K562 (cell line): ENCODE measurements at regions not wholly inside any gene's neighbourhood (a gene's known extent, or its start where the extent isn't known, plus 50 kb on each side); places are given as distances from the start of the nearest gene placed in this dataset.

Experiments used
- ATAC-seq: fragments of 200-7000 bp; cut with Tn5 transposase; 3 replicates; pipeline ENCODE4 v1.9.1; 2020; ENCODE audit warnings: moderate library complexity
- BruUV-seq: library from RNA; stranded (reverse); fragments of 400-500 nt; replicated peaks from 2 replicates; lab custom pipeline; 2021; lab: Mats Ljungman, UMichigan
- CTCF ChIA-PET: fragments of 300-600 bp; formaldehyde crosslinking; extraction: SDS; loops from one replicate; lab custom pipeline; 2021; ENCODE audit warnings: low intra/inter-chr PET ratio; lab: Yijun Ruan, JAX
- POLR2A ChIA-PET: fragments of 300-600, 350-650 bp; sonication (Branson Sonifier 250); formaldehyde crosslinking; extraction: SDS; loops from one replicate; lab custom pipeline; 2021; ENCODE audit warnings: antibody characterized with exemption, inconsistent platforms; lab: Yijun Ruan, JAX
- DNase-seq, 4 experiments: peaks; one replicate each; pipeline versions ENCODE4 v3.0.0 to v3.0.0-alpha.2; 2011 to 2018; ENCODE audit warnings: low spot score in 3 of 4, mixed read lengths in 3 of 4; ENCODE audit errors: extremely low read depth in 1 of 4
- FAIRE-seq: peaks from 2 replicates; lab custom pipeline; 2011; peaks lifted over from hg19 to GRCh38; lab: Jason Lieb, UNC
- H2AFZ ChIP-seq: 2 replicates; pipeline ENCODE4 v1.6.0; 2011; ENCODE audit warnings: low read depth, low read length, control low read depth, inconsistent platforms
- H3K27ac ChIP-seq: fragments of 200-600 bp; 3 replicates; pipeline ENCODE4 v1.8.0; 2011; ENCODE audit warnings: low read depth, mild to moderate bottlenecking, control low read depth, inconsistent platforms, low read length, moderate library complexity, mixed read lengths; ENCODE audit errors: extremely low read depth
- H3K27me3 ChIP-seq, 2 experiments: fragments of 300-600 bp in 1 of 2; 2 replicates in 1 of 2; 3 replicates in 1 of 2; pipeline versions ENCODE4 v1.6.0 to v1.8.0; 2011; ENCODE audit warnings: inconsistent platforms in 2 of 2, low read length in 2 of 2, mild to moderate bottlenecking in 1 of 2, mixed read lengths in 1 of 2, moderate library complexity in 1 of 2; ENCODE audit not compliant: control insufficient read depth in 2 of 2, insufficient read depth in 2 of 2
- H3K36me3 ChIP-seq: fragments of 300-600 bp; 3 replicates; pipeline ENCODE4 v1.8.0; 2011; ENCODE audit warnings: mild to moderate bottlenecking, low read length, inconsistent platforms; ENCODE audit not compliant: control insufficient read depth, insufficient read depth
- H3K4me1 ChIP-seq, 2 experiments: fragments of 200-600 bp in 1 of 2; replicated peaks in 1 of 2; 2 replicates in 1 of 2; 3 replicates in 1 of 2; pipeline versions ENCODE4 v1.5.1 to v1.8.0; 2011; ENCODE audit warnings: inconsistent platforms in 2 of 2, low read length in 2 of 2, mild to moderate bottlenecking in 1 of 2, mixed read lengths in 1 of 2, moderate library complexity in 1 of 2; ENCODE audit not compliant: control insufficient read depth in 2 of 2, insufficient read depth in 2 of 2
- H3K4me2 ChIP-seq: 2 replicates; pipeline ENCODE4 v1.6.1; 2011; ENCODE audit warnings: low read length, control low read depth, inconsistent platforms, mixed read lengths; ENCODE audit not compliant: insufficient read depth
- H3K4me3 ChIP-seq: fragments of 200-600 bp; sonication (generic), shearing (Covaris generic); 2 replicates; pipeline ENCODE4 v1.5.1; 2016; ENCODE audit warnings: control low read depth, inconsistent platforms
- H3K79me2 ChIP-seq: fragments of 200-600 bp; 3 replicates; pipeline ENCODE4 v1.8.0; 2011; ENCODE audit warnings: low read length, inconsistent platforms; ENCODE audit not compliant: control insufficient read depth, insufficient read depth
- H3K9ac ChIP-seq, 2 experiments: 2 replicates each; pipeline versions ENCODE4 v1.6.0 to v1.6.1; 2011; ENCODE audit warnings: low read depth in 2 of 2, low read length in 2 of 2, control low read depth in 1 of 2, inconsistent platforms in 1 of 2, mild to moderate bottlenecking in 1 of 2, mixed read lengths in 1 of 2; ENCODE audit not compliant: insufficient read depth in 1 of 2
- H3K9me1 ChIP-seq: one replicate; pipeline ENCODE4 v1.6.0; 2011; ENCODE audit warnings: inconsistent platforms, mild to moderate bottlenecking, low read length, moderate library complexity; ENCODE audit not compliant: control insufficient read depth, insufficient read depth
- H3K9me3 ChIP-seq: replicated peaks from 2 replicates; pipeline ENCODE4 v1.5.1; 2011; ENCODE audit warnings: low read depth, low read length, inconsistent platforms; ENCODE audit not compliant: control insufficient read depth, insufficient read depth
- H4K20me1 ChIP-seq: replicated peaks from 2 replicates; pipeline ENCODE4 v1.6.1; 2011; ENCODE audit warnings: low read length, inconsistent platforms, mixed read lengths; ENCODE audit not compliant: control insufficient read depth, insufficient read depth
- ILK ChIP-seq: fragments of 450-650 bp; IDR thresholded peaks from 2 replicates; pipeline ENCODE4 v1.6.1; 2016; ENCODE audit warnings: missing genetic modification characterization, low read depth, mild to moderate bottlenecking, missing compliant biosample characterization, moderate library complexity, borderline replicate concordance
- KDM5B ChIP-seq: fragments of 200-600 bp; sonication (generic); IDR thresholded peaks from 2 replicates; pipeline ENCODE4 v1.6.1; 2012; ENCODE audit warnings: low read depth, mild to moderate bottlenecking, moderate library complexity, low read length, control low read depth, inconsistent platforms; ENCODE audit not compliant: insufficient replicate concordance
- PRMT5 ChIP-seq: sonication (generic); formaldehyde crosslinking; IDR thresholded peaks from 2 replicates; pipeline ENCODE4 v1.5.0; 2020; ENCODE audit warnings: missing genetic modification reagents
- PYGO2 ChIP-seq: fragments of 450-650 bp; IDR thresholded peaks from 2 replicates; pipeline ENCODE4 v1.6.1; 2016; ENCODE audit warnings: mild to moderate bottlenecking, missing genetic modification characterization, moderate library complexity, missing compliant biosample characterization
- REST ChIP-seq, 2 experiments: fragments of 450-650 bp; formaldehyde crosslinking in 1 of 2; IDR thresholded peaks; 2 replicates each; pipeline versions ENCODE4 v1.4.0 to v1.6.1; 2014 to 2020; ENCODE audit warnings: mild to moderate bottlenecking in 2 of 2, borderline replicate concordance in 1 of 2, low read depth in 1 of 2
- SIX5 ChIP-seq, 2 experiments: IDR thresholded peaks; 2 replicates each; pipeline ENCODE4 v1.6.1; 2011; ENCODE audit warnings: low read length in 2 of 2, borderline replicate concordance in 1 of 2, low read depth in 1 of 2, mild to moderate bottlenecking in 1 of 2, moderate library complexity in 1 of 2; ENCODE audit not compliant: insufficient read depth in 1 of 2
- WGBS: fragments of 100-300 bp; shearing (Covaris generic); methylation state at CpG from one replicate; pipeline ENCODE4 v1.1.6; 2016; ENCODE audit warnings: low coverage, mixed read lengths; ENCODE audit not compliant: insufficient coverage; ENCODE audit errors: missing lambda C conversion rate; 5-methylcytosine and 5-hydroxymethylcytosine counted together
- in situ Hi-C: fragments of 300-500 bp; cut with MboI; formaldehyde crosslinking; loops from 4 replicates; pipeline ENCODE4 v1.15.0; 2018; ENCODE audit warnings: inconsistent platforms, mixed read lengths
- intact Hi-C: fragments of 100-400 bp; cut with micrococcal nuclease; formaldehyde crosslinking; loops from 2 replicates; pipeline ENCODE4 v1.14.2; 2022

GRCh38 chr3:182067423-182067822 is 355.7 kb downstream of the SOX2 start:
- Histone ChIP-seq H3K27ac (no peak overlapping the region), H3K4me2 (no peak overlapping the region), H3K9ac (no peak overlapping the region), H3K4me3 (no peak overlapping the region), H3K36me3 (no peaks in the 10 kb centered on the region), H2AFZ (no peak overlapping the region), H3K4me1 (no peaks in the 10 kb centered on the region), H3K27me3 (no peaks in the 10 kb centered on the region), H3K9me1 (no peaks in the 10 kb centered on the region), H3K79me2 (no peaks in the 10 kb centered on the region), H3K9me3 (no peaks in the 10 kb centered on the region), H4K20me1 (no peaks in the 10 kb centered on the region)
- no peak for DNase-seq
- WGBS = 1% methylated on average over 4 of the region's 4 CpGs
- intact Hi-C loops (no loop called here), in situ Hi-C loops (no loop called here)
- BruUV-seq = no TSS peak
- TF ChIP-seq PRMT5 (CRISPR knock-in tag) (no peak), SIX5 (IDR thresholded peaks at IDR 0.05; ENCODE audit: borderline replicate concordance in 1 of 2, insufficient read depth in 1 of 2, low read depth in 1 of 2, low read length in 2 of 2) (no peak), PYGO2 (tag) (no peak), KDM5B (no peak), REST (IDR thresholded peaks at IDR 0.05; ENCODE audit: borderline replicate concordance) (peak; percentile 29; the same call in 1 of the 2 replicates), REST (CRISPR knock-in tag; IDR thresholded peaks at IDR 0.05; ENCODE audit: low read depth) (no peak), ILK (tag) (no peak)
- ATAC-seq = no peak
- FAIRE-seq = no peak
- ChIA-PET POLR2A (no interaction called here), CTCF (interaction anchor here (0.6 kb wide), 1 partner anchor 267 kb away, joined by 3 read pairs; no protein-coding TSS in a partner anchor)
